ENCODE measurements at regions not wholly inside any gene's neighbourhood (a gene's known extent, or its start where the extent isn't known, plus 50 kb on each side); places are given as distances from the start of the nearest gene placed in this dataset.

DNA sequence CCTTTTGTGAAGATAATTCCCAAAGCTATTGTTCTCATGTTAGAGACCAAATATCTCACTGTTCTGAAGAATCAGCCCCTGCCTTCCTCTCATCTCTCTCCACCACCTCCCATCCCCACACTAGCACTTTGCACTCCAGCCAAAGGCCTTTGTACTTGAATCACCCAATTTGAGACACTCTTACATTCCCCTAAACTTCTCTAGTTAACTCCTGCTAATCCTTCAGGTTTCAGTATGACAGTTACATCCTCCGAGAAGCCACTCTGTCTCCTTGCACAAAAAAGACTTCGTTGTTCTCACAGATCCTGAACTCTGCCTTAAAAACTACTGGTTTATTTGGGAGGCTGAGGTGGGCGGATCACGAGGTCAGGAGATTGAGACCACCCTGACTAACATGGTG is 227.5 kb downstream of the PIK3R1 start:
- no peaks in the 10 kb centered on the region for H3K9me3 ChIP-seq
- no peaks in the 10 kb centered on the region for H3K36me3 ChIP-seq
- intact Hi-C loops (cut with DNase I; ENCODE audit: low total_unique reads): no loop called here
- H3K27me3 ChIP-seq (replicated peaks in 1 of 7): no peaks in the 10 kb centered on the region
- no peak overlapping the region for H3K4me3 ChIP-seq
- TF ChIP-seq POLR2A (IDR thresholded peaks at IDR 0.05) (no peak), CTCF (IDR thresholded peaks at IDR 0.05 in 8 of 11, conservative IDR thresholded peaks at IDR 0.05 in 3 of 11) (no peak), POLR2AphosphoS5 (IDR thresholded peaks at IDR 0.05) (no peak)
- peaks cover 0 to 17% (median 3%) of the 10 kb centered on the region in 6 donors for H3K4me1 ChIP-seq
- DNase-seq: no peak
- WGBS, 5 donors: 81 to 91% (median 87%) methylated on average over 4 of the region's 4 CpGs
- no peak overlapping the region for H3K27ac ChIP-seq

GRCh38 chr5:68444048-68444447 is 228.5 kb downstream of the PIK3R1 start:
- intact Hi-C loops (cut with DNase I; ENCODE audit: low total_unique reads): no loop called here
- Histone ChIP-seq H3K9me3 (no peaks in the 10 kb centered on the region), H3K36me3 (no peaks in the 10 kb centered on the region), H3K4me1 (peaks cover 0 to 17% (median 3%) of the 10 kb centered on the region in 6 donors), H3K4me3 (no peak overlapping the region), H3K27me3 (replicated peaks in 1 of 7) (no peaks in the 10 kb centered on the region), H3K27ac (peak overlapping the region in 2 of 8 donors; percentile 10 to 54)
- 93 to 97% (median 94%) methylated on average over 1 of the region's 1 CpG for WGBS, 5 donors
- DNase-seq: no peak
- no peak for TF ChIP-seq CTCF (IDR thresholded peaks at IDR 0.05 in 8 of 11, conservative IDR thresholded peaks at IDR 0.05 in 3 of 11)
- no peak for TF ChIP-seq POLR2AphosphoS5 (IDR thresholded peaks at IDR 0.05)
- no peak for TF ChIP-seq POLR2A (IDR thresholded peaks at IDR 0.05)

GRCh38 chr5:68444833-68445232 is 229.3 kb downstream of the PIK3R1 start:
- Histone ChIP-seq H3K27me3 (replicated peaks in 1 of 7) (no peaks in the 10 kb centered on the region), H3K4me1 (peaks cover 0 to 17% (median 3%) of the 10 kb centered on the region in 6 donors), H3K9me3 (no peaks in the 10 kb centered on the region), H3K4me3 (no peak overlapping the region), H3K27ac (peak overlapping the region in 3 of 8 donors; percentile 10 to 54 (median 42)), H3K36me3 (no peaks in the 10 kb centered on the region)
- 87 to 93% (median 92%) methylated on average over 5 of the region's 5 CpGs for WGBS, 5 donors
- intact Hi-C loops (cut with DNase I; ENCODE audit: low total_unique reads): no loop called here
- DNase-seq: no peak
- no peak for TF ChIP-seq CTCF (IDR thresholded peaks at IDR 0.05 in 8 of 11, conservative IDR thresholded peaks at IDR 0.05 in 3 of 11)
- TF ChIP-seq POLR2A (IDR thresholded peaks at IDR 0.05): no peak
- TF ChIP-seq POLR2AphosphoS5 (IDR thresholded peaks at IDR 0.05): no peak

DNA sequence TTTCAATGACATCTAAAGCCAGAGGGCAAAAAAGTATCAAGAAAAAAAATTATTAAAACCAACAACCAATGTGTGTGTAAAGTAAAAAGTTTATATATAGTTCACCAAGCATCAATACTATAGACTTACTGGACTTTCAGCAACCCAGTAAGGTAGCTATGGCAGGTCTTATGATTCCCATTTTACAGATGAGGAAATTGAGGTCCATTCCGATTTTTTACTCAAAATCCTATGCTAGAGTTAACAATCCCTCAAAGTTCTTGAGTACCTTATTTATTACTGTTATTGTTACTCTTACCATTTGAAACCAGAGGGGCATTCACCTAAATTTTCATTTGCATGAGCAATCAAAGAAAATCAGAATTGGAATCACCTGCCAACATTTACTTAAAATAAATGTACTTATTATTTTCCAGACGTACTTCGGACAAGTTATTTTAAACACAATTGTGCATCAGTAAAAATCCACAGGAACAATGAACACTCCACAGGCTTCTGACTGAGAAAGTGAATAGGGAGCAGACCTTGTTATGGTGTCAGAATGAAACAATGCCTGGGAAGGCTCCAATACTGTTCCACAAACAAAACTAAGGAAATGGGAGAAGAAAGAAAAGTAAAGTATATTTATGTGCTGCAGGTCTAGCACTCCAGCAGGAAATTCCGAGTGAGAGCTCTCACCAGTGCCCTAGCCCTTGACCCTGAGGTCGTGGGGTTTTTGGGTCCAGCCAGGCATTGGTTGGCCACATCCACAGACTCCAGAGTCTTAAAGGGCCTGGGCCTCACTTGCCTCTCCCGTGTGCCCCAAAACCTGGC is 229.9 kb downstream of the PIK3R1 start:
- H3K9me3 ChIP-seq: no peaks in the 10 kb centered on the region
- 65 to 80% (median 73%) methylated on average over 6 of the region's 6 CpGs for WGBS, 5 donors
- H3K4me3 ChIP-seq: no peak overlapping the region
- no peaks in the 10 kb centered on the region for H3K36me3 ChIP-seq
- no peak for DNase-seq
- TF ChIP-seq POLR2A (IDR thresholded peaks at IDR 0.05): no peak
- no peak for TF ChIP-seq CTCF (IDR thresholded peaks at IDR 0.05 in 8 of 11, conservative IDR thresholded peaks at IDR 0.05 in 3 of 11)
- no peak for TF ChIP-seq POLR2AphosphoS5 (IDR thresholded peaks at IDR 0.05)
- intact Hi-C loops (cut with DNase I; ENCODE audit: low total_unique reads): no loop called here
- no peaks in the 10 kb centered on the region for H3K27me3 ChIP-seq (replicated peaks in 1 of 7)
- H3K4me1 ChIP-seq: peaks cover 0 to 17% (median 3%) of the 10 kb centered on the region in 6 donors
- H3K27ac ChIP-seq: peak overlapping the region in 4 of 8 donors; percentile 17 to 55 (median 50)
